Epithelial cell of esophagus (primary cell): ENCODE measurements at regions not wholly inside any gene's neighbourhood (a gene's known extent, or its start where the extent isn't known, plus 50 kb on each side); places are given as distances from the start of the nearest gene placed in this dataset.

Source experiments
- DNase-seq: peaks from one replicate; pipeline ENCODE4 v3.0.0; 2010; ENCODE audit warnings: low read depth
- H3K4me3 ChIP-seq: 2 replicates; pipeline ENCODE4 v1.5.1; 2011; ENCODE audit warnings: mild to moderate bottlenecking, low read length, control low read depth
- CTCF ChIP-seq: IDR thresholded peaks from 2 replicates; pipeline ENCODE4 v1.5.1; 2011; ENCODE audit warnings: low read depth, mild to moderate bottlenecking, low read length, control low read depth, inconsistent platforms; ENCODE audit not compliant: insufficient read depth; ENCODE audit errors: missing control alignments

- no peak overlapping the region for H3K4me3 ChIP-seq
- no peak for TF ChIP-seq CTCF
- peak; percentile 25 for DNase-seq
Measured at GRCh38 chr5:23614422-23614821, 107.0 kb downstream of the PRDM9 start.

- DNase-seq = no peak
- H3K4me3 ChIP-seq = no peak overlapping the region
- TF ChIP-seq CTCF = no peak
Measured at GRCh38 chr5:23626961-23627360, 119.6 kb downstream of the PRDM9 start.

- peak; percentile 25 for DNase-seq
- no peak for TF ChIP-seq CTCF
- no peak overlapping the region for H3K4me3 ChIP-seq
Measured at GRCh38 chr5:23627976-23628375, 120.6 kb downstream of the PRDM9 start.

- H3K4me3 ChIP-seq = no peak overlapping the region
- no peak for DNase-seq
- TF ChIP-seq CTCF = no peak
Measured at GRCh38 chr5:23629396-23629795, 122.0 kb downstream of the PRDM9 start.

- peak; percentile 86 for DNase-seq
- TF ChIP-seq CTCF = no peak
- no peak overlapping the region for H3K4me3 ChIP-seq
Measured at GRCh38 chr5:23631302-23632045, 124.1 kb downstream of the PRDM9 start.

GRCh38 chr5:23635938-23636337, 128.5 kb downstream of the PRDM9 start:
- no peak for TF ChIP-seq CTCF
- H3K4me3 ChIP-seq = no peak overlapping the region
- DNase-seq = no peak

GRCh38 chr5:23639326-23639725, 131.9 kb downstream of the PRDM9 start:
- DNase-seq = peak; percentile 14
- H3K4me3 ChIP-seq = no peak overlapping the region
- TF ChIP-seq CTCF = no peak
